GM10248 (cell line): ENCODE measurements at regions not wholly inside any gene's neighbourhood (a gene's known extent, or its start where the extent isn't known, plus 50 kb on each side); places are given as distances from the start of the nearest gene placed in this dataset.

Experiments used
- CTCF ChIA-PET: fragments of 300-600 bp; sonication (Branson Sonifier 250); formaldehyde crosslinking; extraction: SDS; loops from one replicate; lab custom pipeline; 2021; ENCODE audit warnings: antibody characterized with exemption; lab: Yijun Ruan, JAX
- POLR2A ChIA-PET: fragments of 350-650 bp; sonication (Branson Sonifier 250); formaldehyde crosslinking; extraction: SDS; loops from one replicate; lab custom pipeline; 2020; ENCODE audit warnings: antibody characterized with exemption; lab: Yijun Ruan, JAX
- DNase-seq: peaks from one replicate; pipeline ENCODE4 v3.0.0; 2012; ENCODE audit errors: extremely low spot score
- TF ChIP-seq, protein P1 (sequence below): IDR thresholded peaks from 2 replicates; pipeline ENCODE4 v1.5.1; 2012; ENCODE audit warnings: mild to moderate bottlenecking, low read depth; ENCODE audit errors: extremely low read depth, missing control alignments, control extremely low read depth

DNA sequence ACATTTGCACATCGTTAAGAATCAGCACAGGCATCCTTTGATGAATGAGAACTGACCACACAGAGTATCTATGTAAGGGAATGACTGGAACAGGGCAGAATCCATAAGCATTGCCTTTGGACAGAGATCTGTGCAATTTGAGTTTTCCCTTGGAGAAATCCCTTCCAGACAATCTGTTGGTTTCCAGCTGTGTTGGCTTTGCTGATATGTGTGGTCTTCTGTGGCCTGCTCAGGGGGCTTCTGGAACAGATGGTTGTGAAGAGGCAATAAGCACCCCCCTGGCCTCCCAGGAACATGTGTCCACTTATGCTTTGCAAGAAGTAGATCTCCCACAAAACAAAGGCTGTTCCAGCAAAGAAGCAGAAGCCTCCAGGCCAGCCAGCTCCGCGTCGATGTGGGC, 111.4 kb upstream of the TMEM132C start:
- POLR2A ChIA-PET = no interaction called here
- no peak for DNase-seq
- TF ChIP-seq, protein P1, sequence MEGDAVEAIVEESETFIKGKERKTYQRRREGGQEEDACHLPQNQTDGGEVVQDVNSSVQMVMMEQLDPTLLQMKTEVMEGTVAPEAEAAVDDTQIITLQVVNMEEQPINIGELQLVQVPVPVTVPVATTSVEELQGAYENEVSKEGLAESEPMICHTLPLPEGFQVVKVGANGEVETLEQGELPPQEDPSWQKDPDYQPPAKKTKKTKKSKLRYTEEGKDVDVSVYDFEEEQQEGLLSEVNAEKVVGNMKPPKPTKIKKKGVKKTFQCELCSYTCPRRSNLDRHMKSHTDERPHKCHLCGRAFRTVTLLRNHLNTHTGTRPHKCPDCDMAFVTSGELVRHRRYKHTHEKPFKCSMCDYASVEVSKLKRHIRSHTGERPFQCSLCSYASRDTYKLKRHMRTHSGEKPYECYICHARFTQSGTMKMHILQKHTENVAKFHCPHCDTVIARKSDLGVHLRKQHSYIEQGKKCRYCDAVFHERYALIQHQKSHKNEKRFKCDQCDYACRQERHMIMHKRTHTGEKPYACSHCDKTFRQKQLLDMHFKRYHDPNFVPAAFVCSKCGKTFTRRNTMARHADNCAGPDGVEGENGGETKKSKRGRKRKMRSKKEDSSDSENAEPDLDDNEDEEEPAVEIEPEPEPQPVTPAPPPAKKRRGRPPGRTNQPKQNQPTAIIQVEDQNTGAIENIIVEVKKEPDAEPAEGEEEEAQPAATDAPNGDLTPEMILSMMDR = no peak
- CTCF ChIA-PET = no interaction called here

DNA sequence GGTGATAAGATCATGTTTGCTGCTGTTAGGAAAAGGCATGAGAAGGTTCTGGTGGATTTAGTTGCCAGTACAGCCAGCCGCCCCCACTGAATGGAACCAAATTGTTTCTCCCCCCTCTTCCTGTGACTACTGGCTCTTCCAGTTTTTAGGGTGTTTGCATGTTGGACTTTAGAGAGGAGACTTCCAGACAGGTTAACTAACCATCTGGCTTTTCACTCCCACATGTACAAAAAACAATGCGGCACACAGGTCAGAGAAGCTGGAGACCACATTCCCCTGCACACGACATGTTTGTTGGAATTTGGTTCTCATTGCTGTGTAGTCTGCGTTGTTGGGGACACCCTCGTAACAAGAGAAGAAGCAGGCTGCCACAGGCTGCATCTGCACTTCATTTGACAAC, 103.9 kb upstream of the TMEM132C start:
- ChIA-PET CTCF (no interaction called here), POLR2A (no interaction called here)
- TF ChIP-seq, protein P1 = no peak
- DNase-seq = no peak

- TF ChIP-seq, protein P1 = no peak
- POLR2A ChIA-PET = no interaction called here
- CTCF ChIA-PET = no interaction called here
- DNase-seq = no peak
These were observed 102.4 kb upstream of the TMEM132C start for GRCh38 chr12:128164533-128164932.

GRCh38 chr12:128165387-128165786, 101.6 kb upstream of the TMEM132C start:
- CTCF ChIA-PET = no interaction called here
- POLR2A ChIA-PET = no interaction called here
- TF ChIP-seq, protein P1 = no peak
- no peak for DNase-seq

- POLR2A ChIA-PET = no interaction called here
- CTCF ChIA-PET = interaction anchor here (1.1 kb wide), 1 partner anchor 11 kb away, joined by 3 read pairs; no protein-coding TSS in a partner anchor
- TF ChIP-seq, protein P1 = no peak
- DNase-seq = no peak
These were observed 98.7 kb upstream of the TMEM132C start for GRCh38 chr12:128168273-128168672.

GRCh38 chr12:128170181-128170580, 96.8 kb upstream of the TMEM132C start:
- POLR2A ChIA-PET = no interaction called here
- TF ChIP-seq, protein P1 = no peak
- CTCF ChIA-PET = no interaction called here
- no peak for DNase-seq

DNA sequence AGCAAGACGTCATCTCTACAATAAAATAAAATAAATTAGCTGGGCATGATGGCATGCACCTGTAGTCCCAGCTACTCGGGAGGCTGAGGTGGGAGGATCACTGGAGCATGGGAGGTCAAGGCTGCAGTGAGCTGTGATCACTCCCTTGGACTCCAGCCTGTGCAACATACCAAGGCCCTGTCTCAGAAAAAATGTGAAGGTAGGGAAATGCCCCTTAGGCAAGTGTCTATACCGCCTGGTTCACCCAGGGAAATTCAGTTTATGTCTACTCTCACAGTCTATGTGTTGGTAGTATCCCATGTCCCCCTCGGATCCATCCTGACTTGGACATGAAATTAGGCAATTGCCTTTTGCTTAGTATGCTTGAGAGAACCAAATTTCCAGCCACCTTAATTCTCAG, 88.4 kb upstream of the TMEM132C start:
- no peak for DNase-seq
- CTCF ChIA-PET = interaction anchor here (0.8 kb wide), 1 partner anchor 28 kb away, joined by 3 read pairs; no protein-coding TSS in a partner anchor
- TF ChIP-seq, protein P1 = no peak
- POLR2A ChIA-PET = no interaction called here
